ENCODE measurements at regions not wholly inside any gene's neighbourhood (a gene's known extent, or its start where the extent isn't known, plus 50 kb on each side); places are given as distances from the start of the nearest gene placed in this dataset.

GRCh38 chr3:30332196-30333021, 274.0 kb upstream of the TGFBR2 start:
- H3K9ac ChIP-seq (ENCODE audit: extremely low read depth, low read length, poor library complexity, severe bottlenecking) = no peak overlapping the region
- H3K4me1 ChIP-seq (ENCODE audit: control insufficient read depth, insufficient read depth, low read length) = no peaks in the 10 kb centered on the region
- Mint-ChIP-seq H3K27me3 (ENCODE audit: insufficient read depth) (no peaks in the 10 kb centered on the region), H3K4me1 (peaks cover 24% of the 10 kb centered on the region), H3K4me3 (no peak overlapping the region), H3K27ac (no peak overlapping the region), H3K36me3 (ENCODE audit: low read depth) (no peaks in the 10 kb centered on the region), H3K9me3 (peaks cover 2% of the 10 kb centered on the region)
- no peaks in the 10 kb centered on the region for H3K27me3 ChIP-seq (ENCODE audit: control insufficient read depth, insufficient read depth, low read length, poor library complexity, severe bottlenecking)
- H3K36me3 ChIP-seq (ENCODE audit: control insufficient read depth, insufficient read depth, low read length) = no peaks in the 10 kb centered on the region
- 86 to 88% methylated on average over 9 of the region's 10 CpGs for WGBS, 2 experiments (ENCODE audit: insufficient coverage in 1 of 2, insufficient read length in 1 of 2)
- no peaks in the 10 kb centered on the region for H3K9me3 ChIP-seq (ENCODE audit: control insufficient read depth, low read length)
- no peak for DNase-seq
- no peak overlapping the region for H3K27ac ChIP-seq (ENCODE audit: low read depth, low read length)
- TF ChIP-seq CTCF (conservative IDR thresholded peaks at IDR 0.05) = no peak
- no peak overlapping the region for H3K4me3 ChIP-seq (ENCODE audit: low read length)

- Mint-ChIP-seq H3K4me1 (peaks cover 24% of the 10 kb centered on the region), H3K36me3 (ENCODE audit: low read depth) (no peaks in the 10 kb centered on the region), H3K27ac (no peak overlapping the region), H3K9me3 (peaks cover 6% of the 10 kb centered on the region), H3K4me3 (no peak overlapping the region), H3K27me3 (ENCODE audit: insufficient read depth) (no peaks in the 10 kb centered on the region)
- 95 to 97% methylated on average over 5 to 6 of the region's 6 CpGs for WGBS, 2 experiments (ENCODE audit: insufficient coverage in 1 of 2, insufficient read length in 1 of 2)
- H3K4me3 ChIP-seq (ENCODE audit: low read length) = no peak overlapping the region
- H3K27me3 ChIP-seq (ENCODE audit: control insufficient read depth, insufficient read depth, low read length, poor library complexity, severe bottlenecking) = no peaks in the 10 kb centered on the region
- no peak overlapping the region for H3K27ac ChIP-seq (ENCODE audit: low read depth, low read length)
- H3K9ac ChIP-seq (ENCODE audit: extremely low read depth, low read length, poor library complexity, severe bottlenecking) = no peak overlapping the region
- H3K36me3 ChIP-seq (ENCODE audit: control insufficient read depth, insufficient read depth, low read length) = no peaks in the 10 kb centered on the region
- no peaks in the 10 kb centered on the region for H3K4me1 ChIP-seq (ENCODE audit: control insufficient read depth, insufficient read depth, low read length)
- no peak for DNase-seq
- no peaks in the 10 kb centered on the region for H3K9me3 ChIP-seq (ENCODE audit: control insufficient read depth, low read length)
- TF ChIP-seq CTCF (conservative IDR thresholded peaks at IDR 0.05) = no peak
Measured at GRCh38 chr3:30333143-30333542, 273.3 kb upstream of the TGFBR2 start.

GRCh38 chr3:30333903-30334302, 272.5 kb upstream of the TGFBR2 start:
- Histone ChIP-seq H3K36me3 (ENCODE audit: control insufficient read depth, insufficient read depth, low read length) (no peaks in the 10 kb centered on the region), H3K9ac (ENCODE audit: extremely low read depth, low read length, poor library complexity, severe bottlenecking) (no peak overlapping the region), H3K9me3 (ENCODE audit: control insufficient read depth, low read length) (no peaks in the 10 kb centered on the region), H3K27me3 (ENCODE audit: control insufficient read depth, insufficient read depth, low read length, poor library complexity, severe bottlenecking) (no peaks in the 10 kb centered on the region), H3K4me3 (ENCODE audit: low read length) (no peak overlapping the region), H3K4me1 (ENCODE audit: control insufficient read depth, insufficient read depth, low read length) (no peaks in the 10 kb centered on the region), H3K27ac (ENCODE audit: low read depth, low read length) (no peak overlapping the region)
- H3K36me3 Mint-ChIP-seq (ENCODE audit: low read depth) = no peaks in the 10 kb centered on the region
- H3K4me3 Mint-ChIP-seq = no peak overlapping the region
- peaks cover 6% of the 10 kb centered on the region for H3K9me3 Mint-ChIP-seq
- H3K4me1 Mint-ChIP-seq = peaks cover 22% of the 10 kb centered on the region
- H3K27me3 Mint-ChIP-seq (ENCODE audit: insufficient read depth) = no peaks in the 10 kb centered on the region
- no peak for DNase-seq
- H3K27ac Mint-ChIP-seq = no peak overlapping the region
- WGBS, 2 experiments (ENCODE audit: insufficient coverage in 1 of 2, insufficient read length in 1 of 2) = 95% methylated on average over 1 of the region's 1 CpG; no CpG with 5 or more reads in 1 of the 2 experiments
- no peak for TF ChIP-seq CTCF (conservative IDR thresholded peaks at IDR 0.05)

All from endodermal cell (in vitro differentiated cells).